ENCODE measurements at regions not wholly inside any gene's neighbourhood (a gene's known extent, or its start where the extent isn't known, plus 50 kb on each side); places are given as distances from the start of the nearest gene placed in this dataset.

- in situ Hi-C loops (cut with MboI; ENCODE audit: low sequenced_read_pairs) = no loop called here
Measured at GRCh38 chr21:14757533-14758327, 211.6 kb upstream of the SAMSN1 start.

GRCh38 chr21:14755086-14755485 lies 209.0 kb upstream of the SAMSN1 start:
- in situ Hi-C loops (cut with MboI; ENCODE audit: low sequenced_read_pairs) = no loop called here

GRCh38 chr21:14754682-14755081 lies 208.6 kb upstream of the SAMSN1 start:
- in situ Hi-C loops (cut with MboI; ENCODE audit: low sequenced_read_pairs) = no loop called here

GRCh38 chr21:14754259-14754604 lies 208.1 kb upstream of the SAMSN1 start:
- in situ Hi-C loops (cut with MboI; ENCODE audit: low sequenced_read_pairs) = no loop called here

- in situ Hi-C loops (cut with MboI; ENCODE audit: low sequenced_read_pairs) = no loop called here
Measured at GRCh38 chr21:14753466-14754258, 207.5 kb upstream of the SAMSN1 start.

- in situ Hi-C loops (cut with MboI; ENCODE audit: low sequenced_read_pairs) = no loop called here
Measured at GRCh38 chr21:14753069-14753465, 207.0 kb upstream of the SAMSN1 start.

GRCh38 chr21:14752345-14752909 lies 206.3 kb upstream of the SAMSN1 start:
- in situ Hi-C loops (cut with MboI; ENCODE audit: low sequenced_read_pairs) = no loop called here

- in situ Hi-C loops (cut with MboI; ENCODE audit: low sequenced_read_pairs) = no loop called here
Measured at GRCh38 chr21:14751602-14752344, 205.7 kb upstream of the SAMSN1 start.

GRCh38 chr21:14751011-14751410 lies 204.9 kb upstream of the SAMSN1 start:
- in situ Hi-C loops (cut with MboI; ENCODE audit: low sequenced_read_pairs) = no loop called here

GRCh38 chr21:14750041-14750440 lies 203.9 kb upstream of the SAMSN1 start:
- in situ Hi-C loops (cut with MboI; ENCODE audit: low sequenced_read_pairs) = no loop called here

GRCh38 chr21:14748662-14749061 lies 202.5 kb upstream of the SAMSN1 start:
- in situ Hi-C loops (cut with MboI; ENCODE audit: low sequenced_read_pairs) = no loop called here

- in situ Hi-C loops (cut with MboI; ENCODE audit: low sequenced_read_pairs) = no loop called here
Measured at GRCh38 chr21:14744368-14744767, 198.3 kb upstream of the SAMSN1 start.

GRCh38 chr21:14742119-14742518 lies 196.0 kb upstream of the SAMSN1 start:
- in situ Hi-C loops (cut with MboI; ENCODE audit: low sequenced_read_pairs) = no loop called here

GRCh38 chr21:14741256-14741655 lies 195.1 kb upstream of the SAMSN1 start:
- in situ Hi-C loops (cut with MboI; ENCODE audit: low sequenced_read_pairs) = no loop called here

- in situ Hi-C loops (cut with MboI; ENCODE audit: low sequenced_read_pairs) = no loop called here
Measured at GRCh38 chr21:14740692-14741091, 194.6 kb upstream of the SAMSN1 start.

- in situ Hi-C loops (cut with MboI; ENCODE audit: low sequenced_read_pairs) = no loop called here
Measured at GRCh38 chr21:14740116-14740515, 194.0 kb upstream of the SAMSN1 start.

GRCh38 chr21:14739590-14739989 lies 193.5 kb upstream of the SAMSN1 start:
- in situ Hi-C loops (cut with MboI; ENCODE audit: low sequenced_read_pairs) = loop anchor here (10.0 kb wide), 1 partner anchor 295 kb away; no protein-coding TSS in a partner anchor

- in situ Hi-C loops (cut with MboI; ENCODE audit: low sequenced_read_pairs) = loop anchor here (10.0 kb wide), 1 partner anchor 294 kb away; no protein-coding TSS in a partner anchor
Measured at GRCh38 chr21:14738576-14738975, 192.5 kb upstream of the SAMSN1 start.

GRCh38 chr21:14737922-14738321 lies 191.8 kb upstream of the SAMSN1 start:
- in situ Hi-C loops (cut with MboI; ENCODE audit: low sequenced_read_pairs) = loop anchor here (10.0 kb wide), 1 partner anchor 293 kb away; no protein-coding TSS in a partner anchor

- in situ Hi-C loops (cut with MboI; ENCODE audit: low sequenced_read_pairs) = loop anchor here (10.0 kb wide), 1 partner anchor 292 kb away; no protein-coding TSS in a partner anchor
Measured at GRCh38 chr21:14737284-14737691, 191.2 kb upstream of the SAMSN1 start.

- in situ Hi-C loops (cut with MboI; ENCODE audit: low sequenced_read_pairs) = loop anchor here (10.0 kb wide), 1 partner anchor 292 kb away; no protein-coding TSS in a partner anchor
Measured at GRCh38 chr21:14736672-14737071, 190.6 kb upstream of the SAMSN1 start.
